ENCODE measurements at regions not wholly inside any gene's neighbourhood (a gene's known extent, or its start where the extent isn't known, plus 50 kb on each side); places are given as distances from the start of the nearest gene placed in this dataset.

DNA sequence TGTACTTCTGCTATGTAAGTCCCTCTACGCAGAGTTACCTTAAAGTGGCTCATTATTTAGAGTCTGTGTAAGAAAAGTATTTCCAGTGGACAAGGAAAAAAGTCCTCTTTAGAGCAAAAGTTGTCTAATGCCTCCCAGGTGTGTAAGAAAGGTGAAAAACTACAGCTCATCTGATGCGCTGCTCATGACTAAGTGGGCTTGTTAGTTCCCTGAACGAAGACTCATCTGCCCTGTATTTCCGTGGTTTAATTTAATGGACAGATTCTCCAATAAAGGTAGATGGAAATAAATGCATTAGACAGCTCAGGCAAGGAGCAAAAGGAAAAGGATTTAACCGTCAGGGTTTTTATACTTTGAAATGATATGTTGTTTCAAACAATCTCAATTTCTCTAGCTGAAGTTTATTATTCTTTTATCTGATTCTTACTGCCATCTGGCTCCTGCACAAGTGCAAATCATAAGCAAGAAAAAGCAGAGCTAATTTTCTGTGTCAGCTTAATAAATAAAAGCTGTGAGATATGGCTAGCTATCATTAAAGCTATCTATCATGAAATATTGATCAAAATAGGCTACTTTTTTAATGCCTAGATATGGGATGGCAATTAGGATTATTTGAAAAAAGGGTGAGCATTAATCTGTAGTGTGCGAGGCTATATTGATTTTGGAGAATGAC, 73.7 kb upstream of the PCDH9 start:
- Histone ChIP-seq H3K4me3 (ENCODE audit: low read depth, low read length) (no peak overlapping the region), H3K36me3 (ENCODE audit: control insufficient read depth, insufficient read depth, low read length) (no peaks in the 10 kb centered on the region), H3K27me3 (ENCODE audit: control insufficient read depth, insufficient read depth, low read length) (no peaks in the 10 kb centered on the region)
- CTCF ChIA-PET: interaction anchor here (0.6 kb wide), 1 partner anchor 833 kb away, joined by 4 read pairs; no protein-coding TSS in a partner anchor
- POLR2A ChIA-PET: no interaction called here
- DNase-seq (ENCODE audit: low read depth): no peak
- TF ChIP-seq, protein P1, sequence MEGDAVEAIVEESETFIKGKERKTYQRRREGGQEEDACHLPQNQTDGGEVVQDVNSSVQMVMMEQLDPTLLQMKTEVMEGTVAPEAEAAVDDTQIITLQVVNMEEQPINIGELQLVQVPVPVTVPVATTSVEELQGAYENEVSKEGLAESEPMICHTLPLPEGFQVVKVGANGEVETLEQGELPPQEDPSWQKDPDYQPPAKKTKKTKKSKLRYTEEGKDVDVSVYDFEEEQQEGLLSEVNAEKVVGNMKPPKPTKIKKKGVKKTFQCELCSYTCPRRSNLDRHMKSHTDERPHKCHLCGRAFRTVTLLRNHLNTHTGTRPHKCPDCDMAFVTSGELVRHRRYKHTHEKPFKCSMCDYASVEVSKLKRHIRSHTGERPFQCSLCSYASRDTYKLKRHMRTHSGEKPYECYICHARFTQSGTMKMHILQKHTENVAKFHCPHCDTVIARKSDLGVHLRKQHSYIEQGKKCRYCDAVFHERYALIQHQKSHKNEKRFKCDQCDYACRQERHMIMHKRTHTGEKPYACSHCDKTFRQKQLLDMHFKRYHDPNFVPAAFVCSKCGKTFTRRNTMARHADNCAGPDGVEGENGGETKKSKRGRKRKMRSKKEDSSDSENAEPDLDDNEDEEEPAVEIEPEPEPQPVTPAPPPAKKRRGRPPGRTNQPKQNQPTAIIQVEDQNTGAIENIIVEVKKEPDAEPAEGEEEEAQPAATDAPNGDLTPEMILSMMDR (IDR thresholded peaks at IDR 0.05; ENCODE audit: insufficient read depth, low read depth, low read length): no peak

GRCh38 chr13:67299751-67300150, 69.6 kb upstream of the PCDH9 start:
- POLR2A ChIA-PET: no interaction called here
- DNase-seq (ENCODE audit: low read depth): no peak
- H3K36me3 ChIP-seq (ENCODE audit: control insufficient read depth, insufficient read depth, low read length): no peaks in the 10 kb centered on the region

DNA sequence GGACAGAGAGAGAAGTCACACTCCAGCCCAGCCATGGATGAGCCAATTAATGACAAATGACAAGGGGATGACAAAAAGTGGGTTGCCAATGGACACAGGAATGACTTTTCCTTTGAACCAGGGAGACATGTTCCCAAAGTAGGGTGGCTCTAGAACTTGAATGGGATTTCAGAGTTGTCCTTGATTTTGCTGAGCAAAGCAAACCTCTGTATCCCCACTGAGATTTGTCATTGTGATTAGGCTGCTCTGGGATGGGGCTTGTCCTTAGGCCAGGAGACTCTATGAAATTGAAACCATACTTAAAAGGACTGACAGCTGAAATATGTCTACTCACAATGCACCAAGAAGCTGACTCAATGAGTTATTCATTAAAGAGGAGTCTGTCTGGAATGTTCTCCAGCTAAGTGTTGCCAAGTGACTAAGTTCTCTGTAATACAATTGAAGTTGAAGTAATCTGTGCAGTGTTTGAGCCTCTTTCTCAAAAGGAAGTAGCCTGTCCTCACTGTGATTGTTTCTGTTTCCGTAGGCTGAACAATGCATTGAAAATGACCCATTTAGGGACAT, 69.0 kb upstream of the PCDH9 start:
- Histone ChIP-seq H3K36me3 (ENCODE audit: control insufficient read depth, insufficient read depth, low read length) (no peaks in the 10 kb centered on the region), H3K27me3 (ENCODE audit: control insufficient read depth, insufficient read depth, low read length) (no peaks in the 10 kb centered on the region), H3K4me3 (ENCODE audit: low read depth, low read length) (no peak overlapping the region)
- ChIA-PET CTCF (no interaction called here), POLR2A (no interaction called here)
- TF ChIP-seq, protein P1 (IDR thresholded peaks at IDR 0.05; ENCODE audit: insufficient read depth, low read depth, low read length): no peak
- peak; percentile 36 for DNase-seq (ENCODE audit: low read depth)

More at GRCh38 chr13:67299751-67300150, 69.6 kb upstream of the PCDH9 start:
- Histone ChIP-seq H3K27me3 (ENCODE audit: control insufficient read depth, insufficient read depth, low read length) (no peaks in the 10 kb centered on the region), H3K4me3 (ENCODE audit: low read depth, low read length) (no peak overlapping the region)
- CTCF ChIA-PET: no interaction called here
- TF ChIP-seq, protein P1 (IDR thresholded peaks at IDR 0.05; ENCODE audit: insufficient read depth, low read depth, low read length): no peak

DNA sequence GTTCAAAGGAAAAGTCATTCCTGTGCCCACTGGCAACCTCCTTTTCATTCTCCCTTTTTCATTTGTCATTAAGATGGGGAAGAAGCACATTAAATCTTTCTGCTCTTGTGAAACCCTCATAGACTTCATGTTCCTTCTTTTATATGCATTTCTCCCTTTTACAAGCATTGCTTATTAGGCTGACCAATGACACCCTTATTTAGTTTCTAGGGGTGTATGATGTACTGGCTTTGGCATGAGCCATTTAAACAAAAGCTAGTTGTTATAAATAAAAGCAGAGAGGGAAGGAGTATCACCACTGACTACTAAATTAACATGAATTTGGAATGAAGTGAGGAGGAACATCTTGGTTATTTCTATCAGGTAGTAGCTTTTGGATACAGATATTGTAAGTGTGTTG, 68.2 kb upstream of the PCDH9 start:
- Histone ChIP-seq H3K27me3 (ENCODE audit: control insufficient read depth, insufficient read depth, low read length) (no peaks in the 10 kb centered on the region), H3K4me3 (ENCODE audit: low read depth, low read length) (no peak overlapping the region), H3K36me3 (ENCODE audit: control insufficient read depth, insufficient read depth, low read length) (no peaks in the 10 kb centered on the region)
- TF ChIP-seq, protein P1 (IDR thresholded peaks at IDR 0.05; ENCODE audit: insufficient read depth, low read depth, low read length): no peak
- no peak for DNase-seq (ENCODE audit: low read depth)
- ChIA-PET CTCF (no interaction called here), POLR2A (no interaction called here)

DNA sequence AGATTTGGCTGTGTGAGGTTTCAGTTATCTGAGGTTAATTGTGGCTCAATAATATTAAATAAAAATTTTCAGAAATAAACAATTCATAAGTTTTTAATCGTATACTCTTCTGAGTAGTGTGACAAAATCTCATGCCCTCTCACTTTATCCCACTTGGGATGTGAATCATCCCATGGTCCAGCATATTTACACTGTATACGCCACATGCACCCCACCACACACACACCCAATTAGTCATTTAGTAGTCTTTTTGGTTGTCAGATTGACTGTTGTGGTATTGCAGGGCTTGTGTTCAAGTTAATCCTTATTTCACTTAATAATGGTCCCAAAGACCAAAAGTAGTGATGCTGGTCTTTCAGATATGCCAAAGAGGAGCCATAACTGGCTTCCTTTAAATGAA, 66.4 kb upstream of the PCDH9 start:
- H3K4me3 ChIP-seq (ENCODE audit: low read depth, low read length): no peak overlapping the region
- TF ChIP-seq, protein P1 (IDR thresholded peaks at IDR 0.05; ENCODE audit: insufficient read depth, low read depth, low read length): no peak
- H3K36me3 ChIP-seq (ENCODE audit: control insufficient read depth, insufficient read depth, low read length): no peaks in the 10 kb centered on the region
- no peaks in the 10 kb centered on the region for H3K27me3 ChIP-seq (ENCODE audit: control insufficient read depth, insufficient read depth, low read length)
- no peak for DNase-seq (ENCODE audit: low read depth)
- POLR2A ChIA-PET: no interaction called here
- CTCF ChIA-PET: no interaction called here

Data from BJ (cell line).